ENCODE measurements at regions not wholly inside any gene's neighbourhood (a gene's known extent, or its start where the extent isn't known, plus 50 kb on each side); places are given as distances from the start of the nearest gene placed in this dataset.

GRCh38 chr3:159861369-159861987 is 127.2 kb upstream of the IL12A start:
- TF ChIP-seq POLR2A (IDR thresholded peaks at IDR 0.05) (no peak), CTCF (IDR thresholded peaks at IDR 0.05) (no peak), POLR2AphosphoS5 (IDR thresholded peaks at IDR 0.05) (no peak)
